Renal cortex interstitium (tissue), 11 donors: ENCODE measurements at regions not wholly inside any gene's neighbourhood (a gene's known extent, or its start where the extent isn't known, plus 50 kb on each side); places are given as distances from the start of the nearest gene placed in this dataset.

Source experiments
- DNase-seq, 11 donors: peaks; one replicate each; pipeline ENCODE4 v3.0.0-alpha.2; 2013; ENCODE audit warnings: low read depth in 9 of 11, low spot score in 4 of 11; ENCODE audit errors: extremely low read depth in 1 of 11

DNA sequence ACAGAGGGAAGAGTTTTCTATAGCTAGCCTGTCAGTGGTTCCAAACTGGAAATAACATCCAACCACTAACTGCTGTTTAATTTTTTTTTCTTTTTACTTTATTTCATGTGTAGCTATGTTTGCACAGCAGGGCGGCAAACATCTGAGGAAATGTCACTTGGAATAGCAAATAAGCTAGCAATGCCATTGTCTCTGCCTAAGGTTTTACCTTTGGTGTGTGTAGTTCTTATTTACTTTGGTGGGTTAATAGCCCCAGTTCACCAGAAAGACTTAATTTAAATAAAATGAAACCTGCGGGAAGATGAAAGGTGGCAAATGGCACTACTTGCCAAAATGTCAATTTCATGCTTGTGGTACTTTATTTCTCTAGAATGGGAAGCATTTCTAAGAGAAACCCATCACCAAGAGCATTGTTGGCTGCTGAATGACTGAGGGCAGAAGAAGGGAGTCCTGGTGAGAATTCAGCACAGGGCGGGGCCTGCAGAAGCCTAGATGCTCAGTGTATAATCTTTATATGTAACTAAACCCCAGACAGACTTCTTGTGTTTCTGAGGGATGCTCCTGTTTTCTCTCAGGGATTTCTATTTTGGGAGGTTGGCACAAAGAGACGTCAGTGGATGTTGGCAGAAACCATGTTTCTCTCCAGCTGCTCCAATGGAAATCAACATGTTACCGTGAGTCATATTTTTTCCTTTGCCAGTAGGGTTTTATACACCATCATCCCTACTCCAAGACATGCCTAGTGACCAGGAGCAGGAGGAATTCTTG, 300.4 kb upstream of the NT5C1B start:
- no peak for DNase-seq

DNA sequence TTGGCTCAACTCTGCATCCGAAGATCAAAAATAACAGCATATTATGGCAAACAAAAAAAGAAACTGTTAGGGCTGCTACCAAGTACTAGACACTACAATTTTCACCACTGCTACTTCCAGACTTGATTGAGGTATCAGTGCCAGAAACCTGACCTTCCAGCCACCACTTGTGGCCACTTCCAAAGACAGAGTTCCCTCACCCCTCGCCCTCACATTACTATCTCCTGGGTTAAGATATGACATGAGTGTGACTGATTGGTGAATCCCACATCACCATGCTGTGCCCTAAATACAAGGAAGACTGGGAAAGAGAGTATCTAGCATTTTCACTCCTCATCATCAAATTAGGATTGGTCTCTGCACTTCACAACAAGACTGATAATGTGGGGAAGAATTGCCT, 296.1 kb upstream of the NT5C1B start:
- DNase-seq = no peak

DNA sequence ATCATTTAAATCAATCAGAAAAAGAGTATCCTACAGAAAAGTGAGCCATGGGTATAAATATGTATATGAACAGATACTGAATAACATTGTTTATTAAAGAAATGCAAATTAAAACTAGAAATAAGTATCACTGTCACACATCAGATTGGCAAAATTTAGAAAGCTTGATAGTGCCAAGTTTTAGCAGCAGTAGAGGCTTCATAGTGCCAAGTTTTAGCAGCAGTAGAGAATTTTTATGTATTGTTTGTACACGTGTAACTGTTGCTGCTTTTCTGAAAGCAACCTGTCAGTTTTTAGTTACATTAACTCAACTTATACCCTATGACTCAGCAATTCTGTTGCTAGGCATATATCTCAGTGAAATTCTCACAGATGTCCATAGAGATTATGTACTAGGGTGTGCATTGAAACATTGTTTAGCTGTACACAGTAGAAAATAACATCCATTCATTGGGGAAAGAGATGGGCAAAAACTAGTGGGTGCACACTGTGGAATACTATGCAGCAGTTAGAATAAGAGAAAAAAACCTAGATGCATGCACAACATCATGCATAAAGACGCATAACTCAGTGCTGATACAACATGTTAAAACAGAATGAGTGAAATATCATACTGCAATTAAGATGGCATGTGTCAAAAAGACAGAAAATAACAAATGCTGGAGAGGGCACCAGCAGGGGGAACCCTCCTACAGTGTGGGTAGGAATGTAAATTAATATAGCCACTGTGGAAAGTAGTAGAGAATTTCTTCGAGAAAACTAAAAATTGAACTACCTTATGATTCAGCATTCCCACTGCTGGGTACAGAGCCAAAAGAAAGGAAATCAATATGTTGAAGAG, 294.5 kb upstream of the NT5C1B start:
- DNase-seq = no peak

DNA sequence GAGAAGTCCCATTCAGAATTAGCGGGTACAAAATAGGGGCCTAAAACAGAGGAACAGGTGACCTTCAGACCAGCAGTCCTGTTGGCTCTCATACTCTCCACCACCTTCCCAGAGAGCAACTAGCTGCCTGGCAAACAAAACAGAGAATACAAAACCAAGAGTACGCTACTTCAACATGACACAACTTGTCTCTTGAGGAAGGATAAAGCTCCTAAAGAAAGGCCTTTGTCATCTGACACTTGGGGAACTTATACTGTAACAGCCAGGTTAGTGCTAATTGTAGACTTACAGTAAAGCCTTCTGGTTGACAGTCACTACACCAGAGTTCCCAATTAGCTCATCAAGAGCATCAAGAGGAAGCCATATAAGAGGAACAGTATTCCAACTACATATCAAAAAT, 282.1 kb upstream of the NT5C1B start:
- DNase-seq = no peak

DNA sequence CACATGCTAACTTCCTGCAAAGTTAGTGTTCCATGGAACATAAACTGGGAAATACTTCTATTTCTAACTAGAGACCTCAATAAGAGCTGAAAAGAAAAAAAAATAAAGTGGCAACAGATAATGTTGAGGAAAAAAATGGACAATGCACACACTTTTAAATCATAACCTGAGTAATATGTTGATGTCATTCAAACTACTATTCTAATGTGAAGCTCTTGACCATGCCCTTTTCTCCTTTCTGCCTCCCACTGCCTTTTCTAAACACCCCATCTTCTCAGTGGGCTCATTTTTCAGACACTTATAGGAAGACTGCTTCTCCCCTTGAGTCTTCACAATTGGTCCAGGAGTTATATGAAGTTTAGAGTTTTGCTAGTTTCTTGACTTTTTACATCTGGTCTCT, 280.9 kb upstream of the NT5C1B start:
- DNase-seq = no peak

DNA sequence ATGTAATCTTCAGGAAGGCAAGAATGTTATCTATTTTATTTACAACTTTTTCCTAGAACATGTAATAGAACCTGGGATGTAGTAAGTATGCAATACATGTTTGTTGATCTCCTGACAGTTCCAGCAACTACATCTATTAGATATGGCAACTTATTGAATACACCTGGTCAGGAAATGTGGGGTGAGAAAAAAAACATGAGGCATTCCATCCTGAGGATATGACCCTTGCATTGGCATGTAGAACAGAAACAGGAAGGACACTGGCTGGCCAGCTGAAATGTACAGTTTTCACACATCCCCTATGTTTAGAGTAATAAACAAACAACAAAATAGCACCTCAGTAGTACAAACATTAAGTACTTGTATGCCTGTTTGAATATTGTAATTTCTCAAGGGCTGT, 272.6 kb upstream of the NT5C1B start:
- DNase-seq = no peak

DNA sequence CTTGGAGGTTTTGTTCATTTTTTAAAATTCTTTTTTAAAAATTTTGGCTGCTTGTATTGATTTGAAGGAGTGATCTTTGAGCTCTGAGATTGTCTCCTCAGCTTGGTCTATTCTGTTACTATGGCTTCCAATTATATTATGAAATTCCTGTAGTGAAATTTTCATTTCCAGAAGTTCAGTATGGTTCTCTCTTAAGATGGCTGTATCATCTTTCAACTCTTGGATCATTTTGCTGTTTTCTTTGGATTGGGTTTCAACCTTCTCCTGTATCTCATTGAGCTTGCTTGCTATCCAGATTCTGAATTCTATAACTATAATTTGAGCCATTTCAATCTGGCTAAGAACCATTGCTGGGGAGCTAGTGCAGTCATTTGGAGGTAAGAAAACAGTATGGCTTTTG, 270.8 kb upstream of the NT5C1B start:
- no peak for DNase-seq

DNA sequence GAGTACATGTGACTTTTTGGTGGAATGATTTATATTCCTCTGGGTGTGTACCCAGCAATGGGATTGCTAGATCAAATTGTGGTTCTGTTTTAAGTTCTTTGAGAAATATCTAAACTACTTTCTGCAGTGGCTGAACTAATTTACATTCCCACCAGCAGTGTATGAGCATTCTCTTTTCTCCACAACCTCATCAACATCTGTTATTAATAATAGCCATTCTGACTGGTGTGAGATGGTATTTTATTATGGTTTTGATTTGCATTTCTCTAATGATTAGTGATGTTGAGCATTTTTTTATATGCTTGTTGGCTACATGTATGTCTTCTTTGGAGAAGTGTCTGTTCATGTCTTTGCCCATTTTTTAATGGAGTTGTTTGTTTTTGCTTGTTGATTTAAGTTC, 267.4 kb upstream of the NT5C1B start:
- no peak for DNase-seq

DNA sequence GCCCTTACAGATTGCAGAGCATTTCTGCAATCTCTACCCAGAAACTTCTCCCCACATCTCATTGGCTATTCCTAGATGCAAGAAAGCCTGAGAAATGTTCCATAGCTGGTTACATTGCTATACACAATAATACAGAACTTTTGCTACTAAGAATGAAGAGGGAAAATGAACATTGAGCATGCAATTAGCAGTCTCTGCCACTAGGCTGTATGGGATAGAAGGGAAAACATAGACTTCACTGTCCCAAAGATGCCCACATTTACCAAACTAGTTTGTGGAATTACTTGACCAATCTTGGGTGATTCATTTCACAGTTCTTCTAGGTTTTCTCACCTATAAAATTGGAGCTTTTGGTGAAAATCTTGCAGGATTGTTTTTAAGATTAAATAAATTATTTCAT, 265.7 kb upstream of the NT5C1B start:
- DNase-seq = no peak

DNA sequence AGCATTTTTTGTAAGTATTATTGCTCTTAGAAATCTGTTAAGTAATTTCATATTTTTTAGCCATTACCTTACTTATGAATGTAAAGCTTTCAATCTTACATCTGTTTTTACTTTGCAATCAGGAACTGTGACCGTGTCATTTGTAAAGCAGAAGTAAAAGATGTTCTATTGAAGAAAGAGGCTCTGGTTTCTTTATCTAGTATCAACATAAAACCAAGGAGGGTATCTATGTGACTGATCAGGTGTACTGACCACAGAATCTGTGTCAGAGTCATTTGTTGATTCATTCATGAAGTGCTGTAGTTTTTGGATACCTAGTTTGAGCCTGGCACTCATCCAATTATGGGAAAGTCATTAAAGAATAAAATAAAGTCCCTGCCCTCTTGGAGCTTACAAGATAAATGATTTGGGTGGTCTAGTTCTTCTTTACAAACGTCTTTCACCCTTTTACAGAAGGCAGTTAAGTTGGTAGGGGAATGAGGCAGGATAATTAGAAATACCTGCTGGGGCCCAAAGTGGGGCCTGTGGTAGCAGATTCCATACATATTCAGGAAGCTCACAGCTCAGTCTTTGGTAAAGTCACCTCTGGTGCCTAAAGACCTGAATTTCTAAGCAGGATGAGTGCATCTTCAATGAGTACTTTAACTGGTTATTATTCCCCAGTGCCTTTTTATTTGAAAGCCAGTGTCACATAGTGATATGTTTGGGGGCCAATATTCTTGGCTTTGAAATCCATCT, 260.6 kb upstream of the NT5C1B start:
- no peak for DNase-seq

DNA sequence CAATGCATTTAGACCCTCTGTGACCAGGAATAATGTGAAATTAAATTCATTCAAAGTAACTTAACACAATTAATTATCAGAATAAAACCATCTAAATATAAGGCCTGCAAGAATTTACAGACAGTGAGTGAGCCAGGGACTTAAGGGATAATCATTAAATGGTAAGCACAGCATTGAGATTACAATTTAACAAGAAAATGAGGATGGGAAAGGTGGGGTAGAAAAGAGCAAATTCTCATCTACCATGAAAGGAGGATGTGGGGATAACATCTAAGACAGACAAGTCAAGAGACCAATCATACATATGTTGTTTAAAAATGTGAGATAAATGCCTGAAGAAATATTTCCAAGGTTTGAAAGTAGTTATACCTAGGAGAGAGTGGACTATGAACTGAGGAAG, 259.3 kb upstream of the NT5C1B start:
- DNase-seq = no peak

DNA sequence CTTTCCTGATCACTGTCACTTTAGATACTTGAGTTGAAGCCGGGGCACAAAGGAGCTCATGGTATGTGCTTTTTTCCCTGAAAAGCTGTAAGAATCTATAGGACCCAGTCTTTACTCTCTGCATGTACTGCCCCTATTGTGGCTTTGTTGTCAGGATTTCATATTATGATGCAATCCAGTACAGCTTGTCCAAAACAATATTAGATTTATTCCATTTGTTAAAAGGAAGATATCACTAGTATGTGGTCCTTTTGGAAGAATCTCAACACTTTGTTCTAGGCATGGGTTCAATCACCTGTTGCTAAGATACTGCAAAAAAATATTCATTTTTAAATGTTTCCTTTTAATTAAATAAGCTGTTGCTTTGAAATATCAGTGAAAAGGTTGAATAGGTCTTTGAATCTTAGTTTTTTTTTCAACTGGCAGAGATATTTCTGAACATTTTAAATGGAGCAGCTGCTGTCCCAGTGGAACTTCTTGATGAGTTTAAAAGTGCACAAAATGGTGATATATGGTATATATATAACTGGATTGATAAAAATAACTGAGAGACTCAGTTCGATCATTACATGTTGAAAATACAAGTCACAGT, 256.6 kb upstream of the NT5C1B start:
- no peak for DNase-seq

DNA sequence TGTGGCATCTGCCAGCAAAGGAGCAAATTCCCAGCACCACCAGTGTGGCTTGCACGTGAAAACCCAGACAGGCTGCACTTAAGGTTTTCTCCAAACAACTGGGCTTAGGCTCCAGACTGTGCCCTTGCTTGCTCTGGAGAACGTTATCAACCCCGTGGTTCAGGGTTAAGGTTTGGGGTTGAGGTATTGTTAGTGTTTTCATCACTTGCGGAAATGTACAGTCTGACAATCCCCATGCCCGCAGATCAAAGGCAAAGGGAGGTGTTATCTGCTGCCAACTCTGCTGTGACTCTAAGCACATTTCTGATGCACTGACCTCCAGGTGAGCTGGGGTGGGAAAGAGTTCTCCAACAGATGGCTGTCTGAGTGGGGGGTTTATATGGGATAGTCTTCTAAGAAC, 253.5 kb upstream of the NT5C1B start:
- no peak for DNase-seq

DNA sequence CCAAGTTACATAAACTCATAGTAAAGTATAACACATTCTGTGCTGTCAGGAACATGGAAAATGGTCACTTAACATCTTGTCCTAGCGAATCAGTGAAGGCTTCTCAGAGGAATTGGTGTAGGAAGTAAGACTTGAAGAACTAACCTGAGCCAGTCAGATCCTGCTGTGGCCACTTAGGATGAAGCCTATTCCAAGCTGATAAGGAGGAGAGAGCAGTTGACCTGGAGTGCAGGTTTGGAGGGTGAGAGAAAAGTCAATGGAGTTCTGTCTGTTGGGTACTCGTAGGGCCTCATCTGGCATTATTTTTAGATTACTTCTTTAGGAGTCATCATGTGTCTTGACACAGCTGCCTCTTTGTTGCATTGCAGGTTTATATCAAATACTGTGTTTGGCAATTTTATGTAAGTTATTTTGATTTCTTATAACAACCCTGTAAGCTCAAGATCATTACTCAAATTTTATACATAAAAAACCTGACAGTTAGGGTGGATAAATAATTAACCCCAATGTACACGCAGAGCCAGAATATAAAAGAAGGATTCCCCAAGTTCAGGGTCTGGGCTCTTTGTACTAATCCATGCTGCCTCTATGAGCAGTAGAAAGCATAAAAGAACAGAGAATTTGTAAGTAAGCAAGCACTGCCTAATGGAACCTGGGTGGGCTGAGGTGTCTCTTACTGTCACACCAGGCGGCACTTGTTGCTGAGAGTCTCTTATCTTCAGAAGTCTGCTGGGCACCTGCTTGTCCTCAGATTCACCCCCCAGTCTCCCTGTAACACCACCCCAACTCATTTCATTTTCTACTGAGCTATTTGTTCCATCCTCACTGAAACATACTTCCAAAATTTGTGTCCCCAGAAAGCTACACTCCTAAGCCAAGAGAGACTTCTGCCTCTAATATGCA, 252.1 kb upstream of the NT5C1B start:
- no peak for DNase-seq

DNA sequence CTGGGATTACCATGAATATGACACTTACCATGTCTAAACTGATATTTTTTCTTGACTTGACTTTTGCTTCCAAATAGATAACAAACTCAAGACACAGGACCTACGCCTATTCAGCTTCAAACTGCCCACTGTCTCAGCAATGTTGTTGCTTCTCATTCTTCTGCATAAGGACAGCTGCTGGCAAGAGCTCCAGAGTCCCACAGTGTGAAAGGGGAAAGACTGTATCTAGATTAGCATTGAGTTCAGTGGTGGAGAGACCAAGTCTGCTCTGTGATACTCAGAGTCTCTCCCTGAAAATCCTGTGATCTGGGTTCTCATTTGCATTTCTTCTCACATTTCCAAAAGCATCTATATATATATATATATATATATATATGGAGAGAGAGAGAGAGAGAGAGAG, 247.9 kb upstream of the NT5C1B start:
- DNase-seq = no peak

DNA sequence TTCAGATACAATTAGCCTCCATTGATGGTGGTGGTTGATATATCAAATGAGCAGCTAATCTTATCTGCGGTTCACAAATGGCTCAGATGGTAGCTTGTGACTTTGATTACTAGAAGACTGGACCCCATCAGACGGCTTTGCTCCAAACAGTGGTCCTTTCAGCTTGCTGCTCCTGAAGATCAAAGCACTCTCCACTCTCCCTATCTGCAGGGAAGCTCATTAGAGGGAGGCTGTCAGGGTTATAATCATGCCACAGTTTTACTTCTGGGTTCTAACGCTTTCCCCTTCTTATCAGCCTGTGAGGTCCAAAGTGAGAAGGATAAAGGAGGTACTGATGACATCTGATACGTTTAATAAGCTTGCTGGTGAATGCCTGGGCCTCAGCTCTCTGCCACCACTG, 247.1 kb upstream of the NT5C1B start:
- DNase-seq = no peak

DNA sequence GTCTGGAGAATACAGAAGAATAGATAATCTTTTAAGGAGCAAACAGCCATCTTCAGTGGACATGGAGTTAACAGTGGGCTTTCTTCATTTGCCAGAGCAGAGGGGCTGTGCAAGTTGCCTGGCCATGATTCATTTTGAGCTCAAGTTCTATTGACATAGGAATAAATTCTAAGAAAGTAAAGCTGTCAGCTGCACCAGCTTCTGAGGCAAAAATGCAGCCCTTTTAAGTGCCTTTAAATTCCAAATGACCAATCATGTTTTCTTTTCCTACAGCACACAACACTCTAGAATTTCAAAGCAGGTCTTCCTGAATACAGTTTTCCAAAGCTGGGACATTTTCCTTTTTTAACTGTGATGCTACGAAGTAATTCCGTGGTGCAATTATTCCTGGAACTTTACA, 246.4 kb upstream of the NT5C1B start:
- peak in 1 of 11 donors; percentile 15 for DNase-seq

DNA sequence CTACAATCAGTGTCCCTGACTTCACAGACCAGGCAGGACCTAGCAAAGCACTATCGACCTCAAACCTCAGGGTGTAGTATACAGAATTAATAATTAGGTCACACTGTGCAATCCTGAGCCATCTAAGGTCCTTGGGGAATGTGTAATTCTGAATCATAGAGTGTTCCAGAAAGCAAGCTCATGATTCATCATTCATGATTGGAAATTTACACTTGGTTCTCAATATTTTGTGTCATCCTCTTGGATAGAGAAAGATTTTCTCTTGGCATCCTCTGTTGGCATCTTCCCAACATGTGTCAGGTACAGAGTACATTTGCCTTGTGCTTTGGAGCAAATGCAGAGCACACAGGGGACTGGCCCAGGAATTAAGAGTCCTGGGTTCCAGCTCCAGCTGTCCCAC, 245.0 kb upstream of the NT5C1B start:
- DNase-seq = no peak

DNA sequence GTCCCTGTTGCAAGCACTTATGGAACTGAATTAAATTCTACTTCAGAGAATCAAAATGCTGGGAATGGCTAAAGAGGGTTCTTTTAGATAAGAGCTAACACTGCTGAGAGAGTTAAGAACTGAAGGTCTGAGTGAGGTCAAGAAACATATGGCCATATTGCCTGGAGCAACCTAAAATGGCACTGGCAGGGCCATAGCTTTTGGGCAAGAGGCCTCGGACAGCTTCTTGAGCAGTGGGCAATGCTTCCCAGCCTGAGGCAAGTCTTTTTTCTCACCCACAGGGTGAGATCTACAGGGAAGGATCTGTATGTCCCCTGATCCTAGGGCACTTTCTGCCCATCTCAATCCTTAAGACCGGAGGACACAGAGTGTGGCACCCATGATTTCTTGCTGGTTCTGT, 244.6 kb upstream of the NT5C1B start:
- no peak for DNase-seq
